Neural crest cell (in vitro differentiated cells): ENCODE measurements at regions not wholly inside any gene's neighbourhood (a gene's known extent, or its start where the extent isn't known, plus 50 kb on each side); places are given as distances from the start of the nearest gene placed in this dataset.

Experiments
- DNase-seq: peaks from one replicate; pipeline ENCODE4 v3.0.0; 2021; ENCODE audit warnings: low read depth, mixed read lengths, low spot score
- H3K27ac Mint-ChIP-seq: one replicate; pipeline ENCODE4 v1.8.0; 2021; ENCODE audit warnings: mild to moderate bottlenecking, mixed read lengths; ENCODE audit not compliant: unreplicated experiment
- H3K27me3 Mint-ChIP-seq: 2 replicates; pipeline ENCODE4 v1.8.0; 2021; ENCODE audit warnings: low read depth, mild to moderate bottlenecking, mixed read lengths
- H3K36me3 Mint-ChIP-seq: 2 replicates; pipeline ENCODE4 v1.8.0; 2021; ENCODE audit warnings: low read depth, mild to moderate bottlenecking, mixed read lengths
- H3K4me1 Mint-ChIP-seq: 2 replicates; pipeline ENCODE4 v1.8.0; 2021; ENCODE audit warnings: mixed read lengths
- H3K4me3 Mint-ChIP-seq: one replicate; pipeline ENCODE4 v1.8.0; 2021; ENCODE audit warnings: mild to moderate bottlenecking, mixed read lengths
- H3K9me3 Mint-ChIP-seq: 2 replicates; pipeline ENCODE4 v1.8.0; 2021; ENCODE audit warnings: mixed read lengths
- CTCF ChIP-seq: fragments of 200-600 bp; sonication (generic); conservative IDR thresholded peaks from 2 replicates; pipeline ENCODE4 v1.5.0; 2021; ENCODE audit warnings: antibody characterized with exemption, mild to moderate bottlenecking

- no peak overlapping the region for H3K27ac Mint-ChIP-seq
- H3K36me3 Mint-ChIP-seq = no peaks in the 10 kb centered on the region
- TF ChIP-seq CTCF = no peak
- no peaks in the 10 kb centered on the region for H3K27me3 Mint-ChIP-seq
- peaks cover 11% of the 10 kb centered on the region for H3K4me1 Mint-ChIP-seq
- H3K4me3 Mint-ChIP-seq = no peak overlapping the region
- H3K9me3 Mint-ChIP-seq = peaks cover 8% of the 10 kb centered on the region
- DNase-seq = no peak
Measured at GRCh38 chr2:6748406-6749067, 117.2 kb downstream of the CMPK2 start.

- Mint-ChIP-seq H3K4me1 (peaks cover 17% of the 10 kb centered on the region), H3K27me3 (no peaks in the 10 kb centered on the region), H3K4me3 (no peak overlapping the region), H3K9me3 (peaks cover 4% of the 10 kb centered on the region), H3K27ac (no peak overlapping the region), H3K36me3 (no peaks in the 10 kb centered on the region)
- no peak for TF ChIP-seq CTCF
- no peak for DNase-seq
Measured at GRCh38 chr2:6749962-6750361, 115.7 kb downstream of the CMPK2 start.

GRCh38 chr2:6750411-6751158 lies 115.1 kb downstream of the CMPK2 start:
- peaks cover 14% of the 10 kb centered on the region for H3K4me1 Mint-ChIP-seq
- no peak for DNase-seq
- no peaks in the 10 kb centered on the region for H3K27me3 Mint-ChIP-seq
- peaks cover 1% of the 10 kb centered on the region for H3K9me3 Mint-ChIP-seq
- no peak overlapping the region for H3K4me3 Mint-ChIP-seq
- no peak for TF ChIP-seq CTCF
- no peak overlapping the region for H3K27ac Mint-ChIP-seq
- no peaks in the 10 kb centered on the region for H3K36me3 Mint-ChIP-seq

GRCh38 chr2:6754419-6754818 lies 111.3 kb downstream of the CMPK2 start:
- no peak for TF ChIP-seq CTCF
- H3K27me3 Mint-ChIP-seq = no peaks in the 10 kb centered on the region
- H3K4me3 Mint-ChIP-seq = no peak overlapping the region
- H3K36me3 Mint-ChIP-seq = no peaks in the 10 kb centered on the region
- no peak for DNase-seq
- H3K9me3 Mint-ChIP-seq = no peaks in the 10 kb centered on the region
- peaks cover 10% of the 10 kb centered on the region for H3K4me1 Mint-ChIP-seq
- H3K27ac Mint-ChIP-seq = peak overlapping the region; percentile 75

- DNase-seq = no peak
- H3K9me3 Mint-ChIP-seq = no peaks in the 10 kb centered on the region
- no peaks in the 10 kb centered on the region for H3K27me3 Mint-ChIP-seq
- H3K27ac Mint-ChIP-seq = no peak overlapping the region
- H3K4me3 Mint-ChIP-seq = no peak overlapping the region
- H3K4me1 Mint-ChIP-seq = peaks cover 10% of the 10 kb centered on the region
- TF ChIP-seq CTCF = no peak
- no peaks in the 10 kb centered on the region for H3K36me3 Mint-ChIP-seq
Measured at GRCh38 chr2:6755456-6755855, 110.3 kb downstream of the CMPK2 start.
